OCI-LY1 (cell line): ENCODE measurements at regions not wholly inside any gene's neighbourhood (a gene's known extent, or its start where the extent isn't known, plus 50 kb on each side); places are given as distances from the start of the nearest gene placed in this dataset.

Experiments
- H2AFZ ChIP-seq: fragments of 200-600 bp; sonication (generic), shearing (Covaris generic); 2 replicates; pipeline ENCODE4 v1.6.0; 2014; ENCODE audit warnings: antibody characterized with exemption, mild to moderate bottlenecking, low read length
- H3F3A ChIP-seq: fragments of 200-600 bp; sonication (generic), shearing (Covaris generic); 2 replicates; pipeline ENCODE4 v1.6.0; 2014; ENCODE audit warnings: mild to moderate bottlenecking, antibody characterized with exemption, low read length, moderate library complexity; ENCODE audit not compliant: insufficient read depth
- H3K27ac ChIP-seq: fragments of 200-600 bp; sonication (generic); 2 replicates; pipeline ENCODE4 v1.5.1; 2014; ENCODE audit warnings: low read length, mixed run types, mild to moderate bottlenecking, low read depth; ENCODE audit not compliant: poor library complexity, severe bottlenecking
- H3K27me3 ChIP-seq: fragments of 200-600 bp; sonication (generic); 2 replicates; pipeline ENCODE4 v1.6.0; 2014; ENCODE audit warnings: antibody characterized with exemption, mild to moderate bottlenecking, low read length, moderate library complexity; ENCODE audit not compliant: insufficient read depth
- H3K36me3 ChIP-seq: fragments of 200-600 bp; sonication (generic); 2 replicates; pipeline ENCODE4 v1.6.1; 2014; ENCODE audit warnings: mild to moderate bottlenecking, antibody characterized with exemption, low read length, moderate library complexity, mixed read lengths; ENCODE audit not compliant: insufficient read depth
- H3K4me1 ChIP-seq: fragments of 200-600 bp; sonication (generic); 2 replicates; pipeline ENCODE4 v1.5.1; 2014; ENCODE audit warnings: mild to moderate bottlenecking, low read length, moderate library complexity; ENCODE audit not compliant: insufficient read depth, severe bottlenecking
- H3K4me2 ChIP-seq: fragments of 200-600 bp; sonication (generic), shearing (Covaris generic); 2 replicates; pipeline ENCODE4 v1.6.1; 2014; ENCODE audit warnings: low read length
- H3K4me3 ChIP-seq: fragments of 200-600 bp; sonication (generic); 2 replicates; pipeline ENCODE4 v1.5.1; 2014; ENCODE audit warnings: low read length, low read depth, mild to moderate bottlenecking, mixed read lengths; ENCODE audit not compliant: poor library complexity, severe bottlenecking
- H3K79me2 ChIP-seq: fragments of 200-600 bp; shearing (Covaris generic); 2 replicates; pipeline ENCODE4 v1.6.1; 2016; ENCODE audit warnings: mixed run types, low read length, mixed read lengths; ENCODE audit not compliant: insufficient read depth
- H3K9ac ChIP-seq: fragments of 200-600 bp; sonication (generic), shearing (Covaris generic); 2 replicates; pipeline ENCODE4 v1.6.1; 2014; ENCODE audit warnings: mild to moderate bottlenecking, low read length, mixed read lengths
- H3K9me2 ChIP-seq: fragments of 200-600 bp; sonication (generic), shearing (Covaris generic); 2 replicates; pipeline ENCODE4 v1.6.1; 2014; ENCODE audit warnings: low read depth, mild to moderate bottlenecking, low read length, mixed read lengths
- H3K9me3 ChIP-seq: fragments of 200-600 bp; shearing (Covaris generic); 2 replicates; pipeline ENCODE4 v1.6.1; 2014; ENCODE audit warnings: low read length, mixed read lengths
- H4K20me1 ChIP-seq: fragments of 200-600 bp; sonication (generic), shearing (Covaris generic); 2 replicates; pipeline ENCODE4 v1.6.0; 2016; ENCODE audit warnings: mild to moderate bottlenecking, low read length; ENCODE audit not compliant: insufficient read depth
- CTCF ChIP-seq: fragments of 200-600 bp; sonication (generic), shearing (Covaris generic); IDR thresholded peaks from 2 replicates; pipeline ENCODE4 v1.5.1; 2017; ENCODE audit warnings: mild to moderate bottlenecking, antibody characterized with exemption, low read length, moderate library complexity, mixed read lengths
- EZH2 ChIP-seq: fragments of 200-600 bp; sonication (generic), shearing (Covaris generic); IDR thresholded peaks from 2 replicates; pipeline ENCODE4 v1.8.0; 2017; ENCODE audit warnings: borderline replicate concordance, mixed run types, mild to moderate bottlenecking, antibody characterized with exemption, low read length, moderate library complexity, mixed read lengths

GRCh38 chr2:34316788-34317187, 717.7 kb upstream of the FAM98A start:
- Histone ChIP-seq H3F3A (no peaks in the 10 kb centered on the region), H3K9ac (no peak overlapping the region), H3K27me3 (no peaks in the 10 kb centered on the region), H3K4me1 (no peaks in the 10 kb centered on the region), H3K79me2 (no peaks in the 10 kb centered on the region), H3K9me3 (no peaks in the 10 kb centered on the region), H4K20me1 (no peaks in the 10 kb centered on the region), H3K27ac (no peak overlapping the region), H2AFZ (no peak overlapping the region), H3K36me3 (no peaks in the 10 kb centered on the region), H3K9me2 (no peaks in the 10 kb centered on the region), H3K4me2 (no peak overlapping the region), H3K4me3 (no peak overlapping the region)
- TF ChIP-seq CTCF (no peak), EZH2 (no peak)

- TF ChIP-seq EZH2: no peak
- no peak for TF ChIP-seq CTCF
- Histone ChIP-seq H3F3A (no peaks in the 10 kb centered on the region), H3K9me2 (no peaks in the 10 kb centered on the region), H4K20me1 (no peaks in the 10 kb centered on the region), H3K9ac (no peak overlapping the region), H3K4me3 (no peak overlapping the region), H3K4me2 (no peak overlapping the region), H3K79me2 (no peaks in the 10 kb centered on the region), H2AFZ (no peak overlapping the region), H3K9me3 (no peaks in the 10 kb centered on the region), H3K27ac (no peak overlapping the region), H3K36me3 (no peaks in the 10 kb centered on the region), H3K4me1 (no peaks in the 10 kb centered on the region), H3K27me3 (no peaks in the 10 kb centered on the region)
Measured at GRCh38 chr2:34311816-34312215, 712.7 kb upstream of the FAM98A start.

GRCh38 chr2:34308140-34308539, 709.0 kb upstream of the FAM98A start:
- no peaks in the 10 kb centered on the region for H3F3A ChIP-seq
- TF ChIP-seq CTCF: no peak
- no peak for TF ChIP-seq EZH2
- H3K79me2 ChIP-seq: no peaks in the 10 kb centered on the region
- H3K36me3 ChIP-seq: no peaks in the 10 kb centered on the region
- no peak overlapping the region for H2AFZ ChIP-seq
- H3K4me2 ChIP-seq: no peak overlapping the region
- no peak overlapping the region for H3K4me3 ChIP-seq
- no peaks in the 10 kb centered on the region for H3K9me3 ChIP-seq
- no peak overlapping the region for H3K27ac ChIP-seq
- no peaks in the 10 kb centered on the region for H4K20me1 ChIP-seq
- H3K9ac ChIP-seq: no peak overlapping the region
- H3K9me2 ChIP-seq: no peaks in the 10 kb centered on the region
- H3K27me3 ChIP-seq: no peaks in the 10 kb centered on the region
- H3K4me1 ChIP-seq: no peaks in the 10 kb centered on the region
